ENCODE measurements at regions not wholly inside any gene's neighbourhood (a gene's known extent, or its start where the extent isn't known, plus 50 kb on each side); places are given as distances from the start of the nearest gene placed in this dataset.

DNA sequence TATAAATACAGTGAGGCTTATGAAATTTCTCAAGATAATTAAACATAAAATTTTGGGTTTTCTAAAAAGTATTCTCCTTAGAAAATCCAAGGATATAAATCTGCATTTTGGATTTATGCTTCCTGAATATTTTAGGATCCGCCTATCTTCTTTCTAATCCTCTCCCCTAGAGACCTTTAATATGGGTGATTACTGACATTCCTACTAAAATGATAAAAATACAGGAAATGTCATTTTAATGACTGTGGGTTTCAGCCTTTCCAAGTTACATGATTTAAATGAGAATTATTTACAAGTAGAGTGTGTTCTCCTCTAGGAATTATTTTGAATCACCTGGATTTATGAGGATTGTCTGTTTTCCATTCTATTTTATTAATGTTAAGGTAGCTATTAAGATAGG lies 150.4 kb downstream of the C7orf25 start (continued):
- TF ChIP-seq, protein P1, sequence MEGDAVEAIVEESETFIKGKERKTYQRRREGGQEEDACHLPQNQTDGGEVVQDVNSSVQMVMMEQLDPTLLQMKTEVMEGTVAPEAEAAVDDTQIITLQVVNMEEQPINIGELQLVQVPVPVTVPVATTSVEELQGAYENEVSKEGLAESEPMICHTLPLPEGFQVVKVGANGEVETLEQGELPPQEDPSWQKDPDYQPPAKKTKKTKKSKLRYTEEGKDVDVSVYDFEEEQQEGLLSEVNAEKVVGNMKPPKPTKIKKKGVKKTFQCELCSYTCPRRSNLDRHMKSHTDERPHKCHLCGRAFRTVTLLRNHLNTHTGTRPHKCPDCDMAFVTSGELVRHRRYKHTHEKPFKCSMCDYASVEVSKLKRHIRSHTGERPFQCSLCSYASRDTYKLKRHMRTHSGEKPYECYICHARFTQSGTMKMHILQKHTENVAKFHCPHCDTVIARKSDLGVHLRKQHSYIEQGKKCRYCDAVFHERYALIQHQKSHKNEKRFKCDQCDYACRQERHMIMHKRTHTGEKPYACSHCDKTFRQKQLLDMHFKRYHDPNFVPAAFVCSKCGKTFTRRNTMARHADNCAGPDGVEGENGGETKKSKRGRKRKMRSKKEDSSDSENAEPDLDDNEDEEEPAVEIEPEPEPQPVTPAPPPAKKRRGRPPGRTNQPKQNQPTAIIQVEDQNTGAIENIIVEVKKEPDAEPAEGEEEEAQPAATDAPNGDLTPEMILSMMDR (IDR thresholded peaks at IDR 0.05; ENCODE audit: control extremely low read depth in 1 of 3, insufficient read depth in 1 of 3, low read depth in 1 of 3, low read length in 3 of 3) = no peak

All from H1 (cell line).